ENCODE measurements at regions not wholly inside any gene's neighbourhood (a gene's known extent, or its start where the extent isn't known, plus 50 kb on each side); places are given as distances from the start of the nearest gene placed in this dataset.

GRCh38 chr1:88321706-88322105 is 362.4 kb upstream of the PKN2 start:
- H3K36me3 ChIP-seq, result no peaks in the 10 kb centered on the region
- WGBS, 5 donors, result 51 to 72% (median 66%) methylated on average over 2 of the region's 2 CpGs
- no peak overlapping the region for H3K4me3 ChIP-seq
- intact Hi-C loops (cut with DNase I; ENCODE audit: low total_unique reads), result no loop called here
- H3K27me3 ChIP-seq (replicated peaks in 1 of 7), result no peaks in the 10 kb centered on the region
- DNase-seq, result no peak
- TF ChIP-seq CTCF (IDR thresholded peaks at IDR 0.05 in 8 of 11, conservative IDR thresholded peaks at IDR 0.05 in 3 of 11), result no peak
- TF ChIP-seq POLR2A (IDR thresholded peaks at IDR 0.05), result no peak
- no peak for TF ChIP-seq POLR2AphosphoS5 (IDR thresholded peaks at IDR 0.05)
- H3K9me3 ChIP-seq, result no peaks in the 10 kb centered on the region
- H3K4me1 ChIP-seq, result no peaks in the 10 kb centered on the region
- H3K27ac ChIP-seq, result no peak overlapping the region

GRCh38 chr1:88324899-88325298 is 359.2 kb upstream of the PKN2 start:
- TF ChIP-seq POLR2A (IDR thresholded peaks at IDR 0.05), result no peak
- TF ChIP-seq CTCF (IDR thresholded peaks at IDR 0.05 in 8 of 11, conservative IDR thresholded peaks at IDR 0.05 in 3 of 11), result no peak
- TF ChIP-seq POLR2AphosphoS5 (IDR thresholded peaks at IDR 0.05), result no peak
- 78 to 91% (median 89%) methylated on average over 3 of the region's 3 CpGs for WGBS, 5 donors
- Histone ChIP-seq H3K4me1 (no peaks in the 10 kb centered on the region), H3K4me3 (no peak overlapping the region), H3K9me3 (no peaks in the 10 kb centered on the region), H3K27me3 (replicated peaks in 1 of 7) (no peaks in the 10 kb centered on the region), H3K36me3 (no peaks in the 10 kb centered on the region), H3K27ac (no peak overlapping the region)
- intact Hi-C loops (cut with DNase I; ENCODE audit: low total_unique reads), result no loop called here
- DNase-seq, result no peak

GRCh38 chr1:88327391-88328267 is 356.4 kb upstream of the PKN2 start:
- Histone ChIP-seq H3K4me3 (no peak overlapping the region), H3K9me3 (no peaks in the 10 kb centered on the region), H3K27me3 (replicated peaks in 1 of 7) (no peaks in the 10 kb centered on the region), H3K27ac (peak overlapping the region in 4 of 8 donors; percentile 23 to 45 (median 40)), H3K36me3 (no peaks in the 10 kb centered on the region), H3K4me1 (no peaks in the 10 kb centered on the region)
- WGBS, 5 donors, result 62 to 80% (median 72%) methylated on average over 5 of the region's 5 CpGs
- intact Hi-C loops (cut with DNase I; ENCODE audit: low total_unique reads), result no loop called here
- DNase-seq, result no peak
- TF ChIP-seq CTCF (IDR thresholded peaks at IDR 0.05 in 8 of 11, conservative IDR thresholded peaks at IDR 0.05 in 3 of 11) (no peak), POLR2AphosphoS5 (IDR thresholded peaks at IDR 0.05) (no peak)

- no peaks in the 10 kb centered on the region for H3K36me3 ChIP-seq
- WGBS, 5 donors, result 11 to 31% (median 22%) methylated on average over 4 of the region's 4 CpGs
- intact Hi-C loops (cut with DNase I; ENCODE audit: low total_unique reads), result no loop called here
- H3K4me3 ChIP-seq, result no peak overlapping the region
- no peak for DNase-seq
- peak overlapping the region in 1 of 8 donors; percentile 19 for H3K27ac ChIP-seq
- TF ChIP-seq POLR2AphosphoS5 (IDR thresholded peaks at IDR 0.05), result no peak
- no peaks in the 10 kb centered on the region for H3K4me1 ChIP-seq
- H3K9me3 ChIP-seq, result no peaks in the 10 kb centered on the region
- H3K27me3 ChIP-seq (replicated peaks in 1 of 7), result no peaks in the 10 kb centered on the region
Measured at GRCh38 chr1:88330201-88330600, 353.9 kb upstream of the PKN2 start.
